B cell (primary cell): ENCODE measurements at regions not wholly inside any gene's neighbourhood (a gene's known extent, or its start where the extent isn't known, plus 50 kb on each side); places are given as distances from the start of the nearest gene placed in this dataset.

Source experiments
- EZH2 ChIP-seq: IDR thresholded peaks from 2 replicates; pipeline ENCODE4 v1.6.1; 2012; ENCODE audit warnings: borderline replicate concordance, low read depth, mild to moderate bottlenecking, moderate library complexity, low read length; ENCODE audit not compliant: insufficient read depth, poor library complexity, severe bottlenecking
- TF ChIP-seq, protein P1 (sequence below): fragments of 200-600 bp; IDR thresholded peaks from one replicate; pipeline ENCODE4 v1.8.0; 2022; ENCODE audit warnings: antibody characterized with exemption, mild to moderate bottlenecking

DNA sequence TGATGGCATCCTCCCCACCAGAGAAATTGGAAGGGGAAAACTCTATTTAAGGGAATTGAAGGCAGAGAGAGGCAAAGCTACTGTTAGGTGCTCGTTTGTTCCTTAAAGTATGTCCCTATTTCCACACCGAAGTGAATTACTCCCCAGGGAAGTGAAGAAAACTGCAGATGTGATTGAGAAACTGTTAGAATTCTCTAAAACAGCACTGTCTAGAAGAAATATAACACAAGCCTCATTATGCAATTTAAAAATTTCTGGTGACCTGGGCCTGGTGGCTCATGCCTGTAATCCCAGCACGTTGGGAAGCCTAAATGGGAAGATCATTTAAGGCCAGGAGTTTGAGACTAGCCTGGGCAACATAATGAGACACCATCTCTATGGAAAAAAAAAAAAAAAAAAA, 305.0 kb downstream of the SHQ1 start:
- TF ChIP-seq, protein P1, sequence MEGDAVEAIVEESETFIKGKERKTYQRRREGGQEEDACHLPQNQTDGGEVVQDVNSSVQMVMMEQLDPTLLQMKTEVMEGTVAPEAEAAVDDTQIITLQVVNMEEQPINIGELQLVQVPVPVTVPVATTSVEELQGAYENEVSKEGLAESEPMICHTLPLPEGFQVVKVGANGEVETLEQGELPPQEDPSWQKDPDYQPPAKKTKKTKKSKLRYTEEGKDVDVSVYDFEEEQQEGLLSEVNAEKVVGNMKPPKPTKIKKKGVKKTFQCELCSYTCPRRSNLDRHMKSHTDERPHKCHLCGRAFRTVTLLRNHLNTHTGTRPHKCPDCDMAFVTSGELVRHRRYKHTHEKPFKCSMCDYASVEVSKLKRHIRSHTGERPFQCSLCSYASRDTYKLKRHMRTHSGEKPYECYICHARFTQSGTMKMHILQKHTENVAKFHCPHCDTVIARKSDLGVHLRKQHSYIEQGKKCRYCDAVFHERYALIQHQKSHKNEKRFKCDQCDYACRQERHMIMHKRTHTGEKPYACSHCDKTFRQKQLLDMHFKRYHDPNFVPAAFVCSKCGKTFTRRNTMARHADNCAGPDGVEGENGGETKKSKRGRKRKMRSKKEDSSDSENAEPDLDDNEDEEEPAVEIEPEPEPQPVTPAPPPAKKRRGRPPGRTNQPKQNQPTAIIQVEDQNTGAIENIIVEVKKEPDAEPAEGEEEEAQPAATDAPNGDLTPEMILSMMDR: no peak
- no peak for TF ChIP-seq EZH2
